Panc1 (cell line): ENCODE measurements at regions not wholly inside any gene's neighbourhood (a gene's known extent, or its start where the extent isn't known, plus 50 kb on each side); places are given as distances from the start of the nearest gene placed in this dataset.

Experiments used
- ATAC-seq: fragments of 200-7000 bp; cut with Tn5 transposase; 2 replicates; pipeline ENCODE4 v1.9.1; 2020; ENCODE audit warnings: mild to moderate bottlenecking, moderate library complexity
- BruUV-seq: library from RNA; stranded (reverse); fragments of 400-500 nt; replicated peaks from 2 replicates; lab custom pipeline; 2021; lab: Mats Ljungman, UMichigan
- CTCF ChIA-PET: fragments of 300-600 bp; sonication (Branson Sonifier 250); formaldehyde crosslinking; loops from one replicate; lab custom pipeline; 2022; ENCODE audit warnings: antibody characterized with exemption; lab: Charles Lee
- POLR2A ChIA-PET: fragments of 300-600 bp; sonication (Branson Sonifier 250); formaldehyde crosslinking; loops from one replicate; lab custom pipeline; 2022; ENCODE audit warnings: antibody characterized with exemption; lab: Charles Lee
- DNase-seq: peaks from one replicate; pipeline ENCODE4 v3.0.0-alpha.2; 2010; ENCODE audit warnings: low read depth, low spot score
- H3K27ac ChIP-seq: 2 replicates; pipeline ENCODE4 v1.5.1; 2011; ENCODE audit warnings: mild to moderate bottlenecking, low read length, inconsistent platforms
- H3K27me3 ChIP-seq: fragments of 200-500 bp; sonication (Bioruptor generic); 2 replicates; pipeline ENCODE4 v1.6.0; 2014; ENCODE audit warnings: low read length, inconsistent platforms; ENCODE audit not compliant: control insufficient read depth, insufficient read depth
- H3K36me3 ChIP-seq: fragments of 200-500 bp; sonication (Bioruptor generic); 2 replicates; pipeline ENCODE4 v1.5.1; 2014; ENCODE audit warnings: inconsistent platforms, mild to moderate bottlenecking, low read length, moderate library complexity; ENCODE audit not compliant: control insufficient read depth, insufficient read depth
- H3K4me1 ChIP-seq: 2 replicates; pipeline ENCODE4 v1.5.1; 2011; ENCODE audit warnings: inconsistent platforms, mild to moderate bottlenecking, low read length, moderate library complexity; ENCODE audit not compliant: control insufficient read depth, insufficient read depth
- H3K4me3 ChIP-seq, 2 experiments: 2 replicates each; pipeline ENCODE4 v1.5.1; 2011 to 2012; ENCODE audit warnings: low read depth in 2 of 2, low read length in 2 of 2, mild to moderate bottlenecking in 2 of 2, inconsistent platforms in 1 of 2, moderate library complexity in 1 of 2
- H3K9me3 ChIP-seq: fragments of 200-500 bp; sonication (Bioruptor generic); 2 replicates; pipeline ENCODE4 v1.5.1; 2014; ENCODE audit warnings: low read depth, mild to moderate bottlenecking, inconsistent platforms, low read length, moderate library complexity; ENCODE audit not compliant: control insufficient read depth, insufficient read depth
- POLR2AphosphoS5 ChIP-seq: IDR thresholded peaks from 2 replicates; pipeline ENCODE4 v1.6.1; 2012; ENCODE audit warnings: mild to moderate bottlenecking, low read depth, low read length, moderate library complexity
- SIN3A ChIP-seq: IDR thresholded peaks from 2 replicates; pipeline ENCODE4 v1.6.1; 2012; ENCODE audit warnings: low read depth, mild to moderate bottlenecking, low read length, moderate library complexity, borderline replicate concordance; ENCODE audit not compliant: insufficient read depth
- TCF7L2 ChIP-seq: IDR thresholded peaks from 2 replicates; pipeline ENCODE4 v1.6.1; 2011; ENCODE audit warnings: mild to moderate bottlenecking, low read depth, low read length, inconsistent platforms
- in situ Hi-C: cut with HindIII; loops from 2 replicates; pipeline ENCODE4 v1.10.0; 2016; ENCODE audit warnings: low sequenced_read_pairs, low pct_unique_long_range_greater_than_20kb
- intact Hi-C: fragments of 100-400 bp; cut with micrococcal nuclease; formaldehyde crosslinking; loops from one replicate; pipeline ENCODE4 v1.10.0; 2022; ENCODE audit not compliant: unreplicated experiment
- TF ChIP-seq, protein P1 (sequence below), 2 experiments: IDR thresholded peaks; 2 replicates each; pipeline ENCODE4 v1.6.1; 2011 to 2012; ENCODE audit warnings: low read depth in 2 of 2, control low read depth in 1 of 2, low read length in 1 of 2, mild to moderate bottlenecking in 1 of 2, moderate library complexity in 1 of 2; ENCODE audit not compliant: insufficient read depth in 1 of 2
- TF ChIP-seq, protein P2 (sequence below): fragments of 450-650 bp; IDR thresholded peaks from 2 replicates; pipeline ENCODE4 v1.5.1; 2017; ENCODE audit warnings: mild to moderate bottlenecking

DNA sequence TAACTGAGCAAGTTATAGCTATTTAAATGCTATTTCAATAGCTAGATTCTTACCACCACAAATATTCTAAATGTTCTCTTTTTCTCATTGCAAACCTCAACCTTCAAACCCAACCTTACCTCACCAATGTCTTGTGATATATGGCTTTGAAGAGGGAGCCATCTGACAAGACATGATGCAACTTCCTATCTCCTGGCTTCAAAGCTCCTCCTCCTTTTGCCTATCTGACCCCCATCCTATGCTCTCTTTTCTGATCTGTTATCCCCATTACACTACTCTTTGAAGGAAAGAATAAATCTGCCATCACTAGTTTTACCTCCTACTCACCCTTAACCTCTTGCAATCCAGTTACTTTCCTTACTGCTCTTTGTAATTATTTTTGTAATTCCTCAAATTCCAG lies 235.6 kb upstream of the ZSWIM2 start:
- TF ChIP-seq, protein P1, sequence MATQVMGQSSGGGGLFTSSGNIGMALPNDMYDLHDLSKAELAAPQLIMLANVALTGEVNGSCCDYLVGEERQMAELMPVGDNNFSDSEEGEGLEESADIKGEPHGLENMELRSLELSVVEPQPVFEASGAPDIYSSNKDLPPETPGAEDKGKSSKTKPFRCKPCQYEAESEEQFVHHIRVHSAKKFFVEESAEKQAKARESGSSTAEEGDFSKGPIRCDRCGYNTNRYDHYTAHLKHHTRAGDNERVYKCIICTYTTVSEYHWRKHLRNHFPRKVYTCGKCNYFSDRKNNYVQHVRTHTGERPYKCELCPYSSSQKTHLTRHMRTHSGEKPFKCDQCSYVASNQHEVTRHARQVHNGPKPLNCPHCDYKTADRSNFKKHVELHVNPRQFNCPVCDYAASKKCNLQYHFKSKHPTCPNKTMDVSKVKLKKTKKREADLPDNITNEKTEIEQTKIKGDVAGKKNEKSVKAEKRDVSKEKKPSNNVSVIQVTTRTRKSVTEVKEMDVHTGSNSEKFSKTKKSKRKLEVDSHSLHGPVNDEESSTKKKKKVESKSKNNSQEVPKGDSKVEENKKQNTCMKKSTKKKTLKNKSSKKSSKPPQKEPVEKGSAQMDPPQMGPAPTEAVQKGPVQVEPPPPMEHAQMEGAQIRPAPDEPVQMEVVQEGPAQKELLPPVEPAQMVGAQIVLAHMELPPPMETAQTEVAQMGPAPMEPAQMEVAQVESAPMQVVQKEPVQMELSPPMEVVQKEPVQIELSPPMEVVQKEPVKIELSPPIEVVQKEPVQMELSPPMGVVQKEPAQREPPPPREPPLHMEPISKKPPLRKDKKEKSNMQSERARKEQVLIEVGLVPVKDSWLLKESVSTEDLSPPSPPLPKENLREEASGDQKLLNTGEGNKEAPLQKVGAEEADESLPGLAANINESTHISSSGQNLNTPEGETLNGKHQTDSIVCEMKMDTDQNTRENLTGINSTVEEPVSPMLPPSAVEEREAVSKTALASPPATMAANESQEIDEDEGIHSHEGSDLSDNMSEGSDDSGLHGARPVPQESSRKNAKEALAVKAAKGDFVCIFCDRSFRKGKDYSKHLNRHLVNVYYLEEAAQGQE (IDR thresholded peaks at IDR 0.05; ENCODE audit: insufficient read depth in 1 of 2, low read depth in 2 of 2, low read length in 1 of 2), result no peak
- TF ChIP-seq, protein P2, sequence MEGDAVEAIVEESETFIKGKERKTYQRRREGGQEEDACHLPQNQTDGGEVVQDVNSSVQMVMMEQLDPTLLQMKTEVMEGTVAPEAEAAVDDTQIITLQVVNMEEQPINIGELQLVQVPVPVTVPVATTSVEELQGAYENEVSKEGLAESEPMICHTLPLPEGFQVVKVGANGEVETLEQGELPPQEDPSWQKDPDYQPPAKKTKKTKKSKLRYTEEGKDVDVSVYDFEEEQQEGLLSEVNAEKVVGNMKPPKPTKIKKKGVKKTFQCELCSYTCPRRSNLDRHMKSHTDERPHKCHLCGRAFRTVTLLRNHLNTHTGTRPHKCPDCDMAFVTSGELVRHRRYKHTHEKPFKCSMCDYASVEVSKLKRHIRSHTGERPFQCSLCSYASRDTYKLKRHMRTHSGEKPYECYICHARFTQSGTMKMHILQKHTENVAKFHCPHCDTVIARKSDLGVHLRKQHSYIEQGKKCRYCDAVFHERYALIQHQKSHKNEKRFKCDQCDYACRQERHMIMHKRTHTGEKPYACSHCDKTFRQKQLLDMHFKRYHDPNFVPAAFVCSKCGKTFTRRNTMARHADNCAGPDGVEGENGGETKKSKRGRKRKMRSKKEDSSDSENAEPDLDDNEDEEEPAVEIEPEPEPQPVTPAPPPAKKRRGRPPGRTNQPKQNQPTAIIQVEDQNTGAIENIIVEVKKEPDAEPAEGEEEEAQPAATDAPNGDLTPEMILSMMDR, result no peak
- TF ChIP-seq SIN3A (no peak), POLR2AphosphoS5 (no peak), TCF7L2 (no peak)

DNA sequence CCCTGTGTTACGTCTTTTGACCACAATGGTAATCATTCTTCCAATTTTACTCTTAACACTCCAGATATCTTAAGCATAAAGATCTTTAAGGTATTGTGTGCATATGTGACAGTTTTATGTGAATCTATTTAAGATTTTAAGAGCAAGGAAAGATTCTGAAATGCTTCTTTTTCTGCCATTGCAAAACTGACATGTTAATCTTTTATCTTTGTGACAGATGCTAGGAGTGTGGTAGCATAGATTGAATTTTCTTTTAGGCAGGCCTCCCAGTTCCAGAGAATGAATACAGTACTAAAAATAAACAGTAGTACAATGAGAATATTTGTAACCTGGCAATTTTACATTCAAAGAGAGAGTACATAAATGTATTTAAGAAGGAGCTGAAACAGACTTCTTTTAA lies 232.5 kb upstream of the ZSWIM2 start:
- intact Hi-C loops (no loop called here), in situ Hi-C loops (no loop called here)
- no peak overlapping the region for H3K27ac ChIP-seq
- ChIA-PET POLR2A (no interaction called here), CTCF (no interaction called here)
- no peaks in the 10 kb centered on the region for H3K27me3 ChIP-seq
- no peak overlapping the region for H3K4me3 ChIP-seq
- TF ChIP-seq, protein P1 (IDR thresholded peaks at IDR 0.05; ENCODE audit: insufficient read depth in 1 of 2, low read depth in 2 of 2, low read length in 1 of 2), result no peak
- TF ChIP-seq POLR2AphosphoS5 (no peak), SIN3A (no peak), TCF7L2 (no peak)
- TF ChIP-seq, protein P2, result no peak
- no peak for ATAC-seq
- no TSS peak for BruUV-seq
- no peaks in the 10 kb centered on the region for H3K36me3 ChIP-seq
- no peaks in the 10 kb centered on the region for H3K4me1 ChIP-seq
- no peaks in the 10 kb centered on the region for H3K9me3 ChIP-seq
- no peak for DNase-seq

More for the DNA sequence above, 235.6 kb upstream of the ZSWIM2 start:
- no peaks in the 10 kb centered on the region for H3K36me3 ChIP-seq
- H3K9me3 ChIP-seq, result no peaks in the 10 kb centered on the region
- in situ Hi-C loops, result no loop called here
- H3K27me3 ChIP-seq, result no peaks in the 10 kb centered on the region
- ChIA-PET CTCF (no interaction called here), POLR2A (no interaction called here)
- H3K4me1 ChIP-seq, result no peaks in the 10 kb centered on the region
- no TSS peak for BruUV-seq
- ATAC-seq, result no peak
- intact Hi-C loops, result no loop called here
- DNase-seq, result no peak
- H3K4me3 ChIP-seq, result no peak overlapping the region
- no peak overlapping the region for H3K27ac ChIP-seq
